ENCODE measurements at regions not wholly inside any gene's neighbourhood (a gene's known extent, or its start where the extent isn't known, plus 50 kb on each side); places are given as distances from the start of the nearest gene placed in this dataset.

GRCh38 chr1:234862360-234862943, 252.5 kb upstream of the IRF2BP2 start:
- TF ChIP-seq CTCF (IDR thresholded peaks at IDR 0.05) (no peak), EZH2phosphoT487 (IDR thresholded peaks at IDR 0.05) (no peak)

Data from neural progenitor cell (in vitro differentiated cells).